WTC11 (cell line): ENCODE measurements at regions not wholly inside any gene's neighbourhood (a gene's known extent, or its start where the extent isn't known, plus 50 kb on each side); places are given as distances from the start of the nearest gene placed in this dataset.

Source experiments
- ATAC-seq: fragments of 200-7000 bp; cut with Tn5 transposase; 2 replicates; pipeline ENCODE4 v1.10.0; 2021; ENCODE audit warnings: mild to moderate bottlenecking, moderate library complexity
- CTCF ChIA-PET: fragments of 300-600 bp; sonication (Branson Sonifier 250); formaldehyde crosslinking; loops from one replicate; lab custom pipeline; 2021; ENCODE audit warnings: antibody characterized with exemption; lab: Charles Lee
- POLR2A ChIA-PET: fragments of 350-600 bp; sonication (Branson Sonifier 250); formaldehyde crosslinking; loops from one replicate; lab custom pipeline; 2021; ENCODE audit warnings: antibody characterized with exemption; lab: Charles Lee
- DNase-seq: peaks from one replicate; pipeline ENCODE4 v3.0.0; 2021; ENCODE audit warnings: low spot score
- H3K27ac Mint-ChIP-seq: 2 replicates; pipeline ENCODE4 v1.8.0; 2021; ENCODE audit warnings: mixed read lengths
- H3K27me3 Mint-ChIP-seq: 2 replicates; pipeline ENCODE4 v1.8.0; 2021; ENCODE audit warnings: low read depth, mild to moderate bottlenecking, moderate library complexity, mixed read lengths
- H3K36me3 Mint-ChIP-seq: 2 replicates; pipeline ENCODE4 v1.8.0; 2021; ENCODE audit warnings: mixed read lengths
- H3K4me1 Mint-ChIP-seq: 2 replicates; pipeline ENCODE4 v1.8.0; 2022; ENCODE audit warnings: mixed read lengths
- H3K4me3 Mint-ChIP-seq: 2 replicates; pipeline ENCODE4 v1.8.0; 2021; ENCODE audit warnings: mild to moderate bottlenecking, moderate library complexity, mixed read lengths
- H3K9me3 Mint-ChIP-seq: 2 replicates; pipeline ENCODE4 v1.8.0; 2021; ENCODE audit warnings: mixed read lengths
- AFF4 ChIP-seq: sonication (generic); formaldehyde crosslinking; IDR thresholded peaks from 2 replicates; pipeline ENCODE4 v1.8.1; 2023; ENCODE audit warnings: mild to moderate bottlenecking, missing genetic modification reagents, borderline replicate concordance
- ATF1 ChIP-seq: sonication (generic); formaldehyde crosslinking; IDR thresholded peaks from 2 replicates; pipeline ENCODE4 v1.8.1; 2023; ENCODE audit warnings: mild to moderate bottlenecking, moderate library complexity, missing genetic modification reagents
- ATF6 ChIP-seq: sonication (generic); formaldehyde crosslinking; IDR thresholded peaks from 2 replicates; pipeline ENCODE4 v1.8.1; 2023; ENCODE audit warnings: mild to moderate bottlenecking, missing genetic modification reagents
- IRF2 ChIP-seq: sonication (generic); formaldehyde crosslinking; IDR thresholded peaks from 2 replicates; pipeline ENCODE4 v1.8.0; 2022; ENCODE audit warnings: low read depth, missing genetic modification reagents, borderline replicate concordance
- JUN ChIP-seq: sonication (generic); formaldehyde crosslinking; IDR thresholded peaks from 2 replicates; pipeline ENCODE4 v1.8.0; 2023; ENCODE audit warnings: mild to moderate bottlenecking, missing genetic modification reagents
- NFE2L1 ChIP-seq: sonication (generic); formaldehyde crosslinking; IDR thresholded peaks from 2 replicates; pipeline ENCODE4 v1.8.1; 2023; ENCODE audit warnings: missing genetic modification reagents
- SP1 ChIP-seq: sonication (generic); formaldehyde crosslinking; conservative IDR thresholded peaks from 2 replicates; pipeline ENCODE4 v1.8.1; 2022; ENCODE audit warnings: missing genetic modification reagents
- STAT6 ChIP-seq: sonication (generic); formaldehyde crosslinking; conservative IDR thresholded peaks from 2 replicates; pipeline ENCODE4 v1.8.1; 2023; ENCODE audit warnings: mild to moderate bottlenecking, low read depth, missing genetic modification reagents, moderate library complexity
- TCF7 ChIP-seq: sonication (generic); formaldehyde crosslinking; IDR thresholded peaks from 2 replicates; pipeline ENCODE4 v1.8.0; 2022; ENCODE audit warnings: mild to moderate bottlenecking, low read depth, missing genetic modification reagents, moderate library complexity
- ZNF121 ChIP-seq: sonication (generic); formaldehyde crosslinking; IDR thresholded peaks from 2 replicates; pipeline ENCODE4 v1.8.0; 2023; ENCODE audit warnings: missing genetic modification reagents
- ZNF138 ChIP-seq: sonication (generic); formaldehyde crosslinking; conservative IDR thresholded peaks from 2 replicates; pipeline ENCODE4 v1.8.1; 2022; ENCODE audit warnings: mild to moderate bottlenecking, moderate library complexity, missing genetic modification reagents
- ZNF232 ChIP-seq: sonication (generic); formaldehyde crosslinking; IDR thresholded peaks from 2 replicates; pipeline ENCODE4 v1.8.0; 2022; ENCODE audit warnings: mild to moderate bottlenecking, missing genetic modification reagents
- ZNF416 ChIP-seq: fragments of 250-450 bp; sonication (Bioruptor Pico); IDR thresholded peaks from 2 replicates; pipeline ENCODE4 v1.9.0; 2021; ENCODE audit warnings: mild to moderate bottlenecking, inconsistent platforms
- ZSCAN18 ChIP-seq: fragments of 250-450 bp; sonication (Bioruptor Pico); IDR thresholded peaks from 2 replicates; pipeline ENCODE4 v2.1.2; 2022; ENCODE audit warnings: mild to moderate bottlenecking, moderate library complexity
- TF ChIP-seq, protein P1 (sequence below): sonication (generic); formaldehyde crosslinking; IDR thresholded peaks from 2 replicates; pipeline ENCODE4 v1.8.0; 2022; ENCODE audit warnings: mild to moderate bottlenecking, missing genetic modification reagents
- TF ChIP-seq, protein P2 (sequence below): sonication (generic); formaldehyde crosslinking; IDR thresholded peaks from 2 replicates; pipeline ENCODE4 v1.8.1; 2023; ENCODE audit warnings: mild to moderate bottlenecking, missing genetic modification reagents, moderate library complexity
- TF ChIP-seq, protein P3 (sequence below): sonication (generic); formaldehyde crosslinking; IDR thresholded peaks from 2 replicates; pipeline ENCODE4 v1.8.1; 2022; ENCODE audit warnings: mild to moderate bottlenecking, moderate library complexity, missing genetic modification reagents
- TF ChIP-seq, protein P4 (sequence below): sonication (generic); formaldehyde crosslinking; IDR thresholded peaks from 2 replicates; pipeline ENCODE4 v1.8.0; 2022; ENCODE audit warnings: mild to moderate bottlenecking, missing genetic modification reagents

GRCh38 chr6:8557014-8557748 lies 121.8 kb upstream of the SLC35B3 start:
- H3K36me3 Mint-ChIP-seq, result no peaks in the 10 kb centered on the region
- ATAC-seq, result no peak
- POLR2A ChIA-PET, result no interaction called here
- no peak overlapping the region for H3K4me3 Mint-ChIP-seq
- no peaks in the 10 kb centered on the region for H3K9me3 Mint-ChIP-seq
- H3K27ac Mint-ChIP-seq, result no peak overlapping the region
- H3K4me1 Mint-ChIP-seq, result no peaks in the 10 kb centered on the region; the same call in 1 of the 2 replicates
- H3K27me3 Mint-ChIP-seq, result no peaks in the 10 kb centered on the region
- no peak for DNase-seq
- CTCF ChIA-PET, result no interaction called here
- no peak for TF ChIP-seq AFF4 (CRISPR knock-in tag)
- TF ChIP-seq ZNF416 (CRISPR knock-in tag), result no peak
- TF ChIP-seq TCF7 (CRISPR knock-in tag), result no peak
- TF ChIP-seq STAT6 (CRISPR knock-in tag), result no peak
- TF ChIP-seq, protein P1, sequence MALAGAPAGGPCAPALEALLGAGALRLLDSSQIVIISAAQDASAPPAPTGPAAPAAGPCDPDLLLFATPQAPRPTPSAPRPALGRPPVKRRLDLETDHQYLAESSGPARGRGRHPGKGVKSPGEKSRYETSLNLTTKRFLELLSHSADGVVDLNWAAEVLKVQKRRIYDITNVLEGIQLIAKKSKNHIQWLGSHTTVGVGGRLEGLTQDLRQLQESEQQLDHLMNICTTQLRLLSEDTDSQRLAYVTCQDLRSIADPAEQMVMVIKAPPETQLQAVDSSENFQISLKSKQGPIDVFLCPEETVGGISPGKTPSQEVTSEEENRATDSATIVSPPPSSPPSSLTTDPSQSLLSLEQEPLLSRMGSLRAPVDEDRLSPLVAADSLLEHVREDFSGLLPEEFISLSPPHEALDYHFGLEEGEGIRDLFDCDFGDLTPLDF (CRISPR knock-in tag), result no peak
- TF ChIP-seq ZNF232 (CRISPR knock-in tag), result no peak
- no peak for TF ChIP-seq NFE2L1
- TF ChIP-seq IRF2, result no peak
- TF ChIP-seq, protein P2, sequence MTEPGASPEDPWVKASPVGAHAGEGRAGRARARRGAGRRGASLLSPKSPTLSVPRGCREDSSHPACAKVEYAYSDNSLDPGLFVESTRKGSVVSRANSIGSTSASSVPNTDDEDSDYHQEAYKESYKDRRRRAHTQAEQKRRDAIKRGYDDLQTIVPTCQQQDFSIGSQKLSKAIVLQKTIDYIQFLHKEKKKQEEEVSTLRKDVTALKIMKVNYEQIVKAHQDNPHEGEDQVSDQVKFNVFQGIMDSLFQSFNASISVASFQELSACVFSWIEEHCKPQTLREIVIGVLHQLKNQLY (CRISPR knock-in tag), result no peak
- no peak for TF ChIP-seq ZNF121 (CRISPR knock-in tag)
- TF ChIP-seq, protein P3, sequence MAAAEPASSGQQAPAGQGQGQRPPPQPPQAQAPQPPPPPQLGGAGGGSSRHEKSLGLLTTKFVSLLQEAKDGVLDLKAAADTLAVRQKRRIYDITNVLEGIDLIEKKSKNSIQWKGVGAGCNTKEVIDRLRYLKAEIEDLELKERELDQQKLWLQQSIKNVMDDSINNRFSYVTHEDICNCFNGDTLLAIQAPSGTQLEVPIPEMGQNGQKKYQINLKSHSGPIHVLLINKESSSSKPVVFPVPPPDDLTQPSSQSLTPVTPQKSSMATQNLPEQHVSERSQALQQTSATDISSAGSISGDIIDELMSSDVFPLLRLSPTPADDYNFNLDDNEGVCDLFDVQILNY (CRISPR knock-in tag), result no peak
- no peak for TF ChIP-seq ATF1
- no peak for TF ChIP-seq ATF6
- TF ChIP-seq ZSCAN18 (CRISPR knock-in tag), result no peak
- no peak for TF ChIP-seq JUN
- TF ChIP-seq, protein P4, sequence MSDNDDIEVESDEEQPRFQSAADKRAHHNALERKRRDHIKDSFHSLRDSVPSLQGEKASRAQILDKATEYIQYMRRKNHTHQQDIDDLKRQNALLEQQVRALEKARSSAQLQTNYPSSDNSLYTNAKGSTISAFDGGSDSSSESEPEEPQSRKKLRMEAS, result no peak
- no peak for TF ChIP-seq SP1 (CRISPR knock-in tag)
- TF ChIP-seq ZNF138 (CRISPR knock-in tag), result no peak
